K562 (cell line): ENCODE measurements at regions not wholly inside any gene's neighbourhood (a gene's known extent, or its start where the extent isn't known, plus 50 kb on each side); places are given as distances from the start of the nearest gene placed in this dataset.

Experiments used
- ATAC-seq: fragments of 200-7000 bp; cut with Tn5 transposase; 3 replicates; pipeline ENCODE4 v1.9.1; 2020; ENCODE audit warnings: moderate library complexity
- BruUV-seq: library from RNA; stranded (reverse); fragments of 400-500 nt; replicated peaks from 2 replicates; lab custom pipeline; 2021; lab: Mats Ljungman, UMichigan
- CTCF ChIA-PET: fragments of 300-600 bp; formaldehyde crosslinking; extraction: SDS; loops from one replicate; lab custom pipeline; 2021; ENCODE audit warnings: low intra/inter-chr PET ratio; lab: Yijun Ruan, JAX
- POLR2A ChIA-PET: fragments of 300-600, 350-650 bp; sonication (Branson Sonifier 250); formaldehyde crosslinking; extraction: SDS; loops from one replicate; lab custom pipeline; 2021; ENCODE audit warnings: antibody characterized with exemption, inconsistent platforms; lab: Yijun Ruan, JAX
- DNase-seq, 4 experiments: peaks; one replicate each; pipeline versions ENCODE4 v3.0.0 to v3.0.0-alpha.2; 2011 to 2018; ENCODE audit warnings: low spot score in 3 of 4, mixed read lengths in 3 of 4; ENCODE audit errors: extremely low read depth in 1 of 4
- FAIRE-seq: peaks from 2 replicates; lab custom pipeline; 2011; peaks lifted over from hg19 to GRCh38; lab: Jason Lieb, UNC
- H2AFZ ChIP-seq: 2 replicates; pipeline ENCODE4 v1.6.0; 2011; ENCODE audit warnings: low read depth, low read length, control low read depth, inconsistent platforms
- H3K27ac ChIP-seq: fragments of 200-600 bp; 3 replicates; pipeline ENCODE4 v1.8.0; 2011; ENCODE audit warnings: low read depth, mild to moderate bottlenecking, control low read depth, inconsistent platforms, low read length, moderate library complexity, mixed read lengths; ENCODE audit errors: extremely low read depth
- H3K27me3 ChIP-seq, 2 experiments: fragments of 300-600 bp in 1 of 2; 2 replicates in 1 of 2; 3 replicates in 1 of 2; pipeline versions ENCODE4 v1.6.0 to v1.8.0; 2011; ENCODE audit warnings: inconsistent platforms in 2 of 2, low read length in 2 of 2, mild to moderate bottlenecking in 1 of 2, mixed read lengths in 1 of 2, moderate library complexity in 1 of 2; ENCODE audit not compliant: control insufficient read depth in 2 of 2, insufficient read depth in 2 of 2
- H3K36me3 ChIP-seq: fragments of 300-600 bp; 3 replicates; pipeline ENCODE4 v1.8.0; 2011; ENCODE audit warnings: mild to moderate bottlenecking, low read length, inconsistent platforms; ENCODE audit not compliant: control insufficient read depth, insufficient read depth
- H3K4me1 ChIP-seq, 2 experiments: fragments of 200-600 bp in 1 of 2; replicated peaks in 1 of 2; 2 replicates in 1 of 2; 3 replicates in 1 of 2; pipeline versions ENCODE4 v1.5.1 to v1.8.0; 2011; ENCODE audit warnings: inconsistent platforms in 2 of 2, low read length in 2 of 2, mild to moderate bottlenecking in 1 of 2, mixed read lengths in 1 of 2, moderate library complexity in 1 of 2; ENCODE audit not compliant: control insufficient read depth in 2 of 2, insufficient read depth in 2 of 2
- H3K4me2 ChIP-seq: 2 replicates; pipeline ENCODE4 v1.6.1; 2011; ENCODE audit warnings: low read length, control low read depth, inconsistent platforms, mixed read lengths; ENCODE audit not compliant: insufficient read depth
- H3K4me3 ChIP-seq: fragments of 200-600 bp; sonication (generic), shearing (Covaris generic); 2 replicates; pipeline ENCODE4 v1.5.1; 2016; ENCODE audit warnings: control low read depth, inconsistent platforms
- H3K79me2 ChIP-seq: fragments of 200-600 bp; 3 replicates; pipeline ENCODE4 v1.8.0; 2011; ENCODE audit warnings: low read length, inconsistent platforms; ENCODE audit not compliant: control insufficient read depth, insufficient read depth
- H3K9ac ChIP-seq, 2 experiments: 2 replicates each; pipeline versions ENCODE4 v1.6.0 to v1.6.1; 2011; ENCODE audit warnings: low read depth in 2 of 2, low read length in 2 of 2, control low read depth in 1 of 2, inconsistent platforms in 1 of 2, mild to moderate bottlenecking in 1 of 2, mixed read lengths in 1 of 2; ENCODE audit not compliant: insufficient read depth in 1 of 2
- H3K9me1 ChIP-seq: one replicate; pipeline ENCODE4 v1.6.0; 2011; ENCODE audit warnings: inconsistent platforms, mild to moderate bottlenecking, low read length, moderate library complexity; ENCODE audit not compliant: control insufficient read depth, insufficient read depth
- H3K9me3 ChIP-seq: replicated peaks from 2 replicates; pipeline ENCODE4 v1.5.1; 2011; ENCODE audit warnings: low read depth, low read length, inconsistent platforms; ENCODE audit not compliant: control insufficient read depth, insufficient read depth
- H4K20me1 ChIP-seq: replicated peaks from 2 replicates; pipeline ENCODE4 v1.6.1; 2011; ENCODE audit warnings: low read length, inconsistent platforms, mixed read lengths; ENCODE audit not compliant: control insufficient read depth, insufficient read depth
- ARHGAP35 ChIP-seq: fragments of 450-650 bp; IDR thresholded peaks from 2 replicates; pipeline ENCODE4 v1.6.1; 2018; ENCODE audit not compliant: partially characterized antibody
- ARNT ChIP-seq, 2 experiments: fragments of 450-650 bp; IDR thresholded peaks; 2 replicates each; pipeline ENCODE4 v1.6.1; 2016; ENCODE audit warnings: mild to moderate bottlenecking in 1 of 2
- BCL6 ChIP-seq: fragments of 250-450 bp; sonication (Bioruptor Pico); IDR thresholded peaks from 2 replicates; pipeline ENCODE4 v1.4.0; 2020
- CHCHD3 ChIP-seq: fragments of 250-450 bp; sonication (Bioruptor Pico); IDR thresholded peaks from 2 replicates; pipeline ENCODE4 v2.1.2; 2022; ENCODE audit warnings: mild to moderate bottlenecking
- FUS ChIP-seq: fragments of 200-400 bp; formaldehyde crosslinking; optimal IDR thresholded peaks from 2 replicates; pipeline ENCODE3; 2017; ENCODE audit warnings: low read depth, low read length
- HNRNPH1 ChIP-seq: fragments of 200-400 bp; formaldehyde crosslinking; optimal IDR thresholded peaks from 2 replicates; pipeline ENCODE3; 2017; ENCODE audit warnings: low read depth, mild to moderate bottlenecking, low read length, moderate library complexity
- KLF1 ChIP-seq: fragments of 450-650 bp; IDR thresholded peaks from 2 replicates; pipeline ENCODE4 v1.6.1; 2016; ENCODE audit warnings: missing genetic modification characterization, missing compliant biosample characterization
- LARP7 ChIP-seq: fragments of 450-650 bp; IDR thresholded peaks from 2 replicates; pipeline ENCODE4 v1.6.1; 2016
- LCOR ChIP-seq: sonication (generic); formaldehyde crosslinking; IDR thresholded peaks from 2 replicates; pipeline ENCODE4 v1.8.0; 2022; ENCODE audit warnings: mild to moderate bottlenecking, missing genetic modification reagents
- NCOA4 ChIP-seq: fragments of 450-650 bp; IDR thresholded peaks from 2 replicates; pipeline ENCODE4 v1.6.1; 2018; ENCODE audit warnings: mild to moderate bottlenecking; ENCODE audit not compliant: partially characterized antibody
- NFRKB ChIP-seq: fragments of 450-650 bp; IDR thresholded peaks from 2 replicates; pipeline ENCODE4 v1.6.1; 2016; ENCODE audit warnings: low read depth
- NFYB ChIP-seq: IDR thresholded peaks from 2 replicates; pipeline ENCODE4 v1.6.1; 2011; ENCODE audit warnings: mild to moderate bottlenecking, moderate library complexity; ENCODE audit not compliant: insufficient read length; ENCODE audit errors: extremely low read depth
- NR3C1 ChIP-seq: sonication (generic); formaldehyde crosslinking; IDR thresholded peaks from 2 replicates; pipeline ENCODE4 v1.8.1; 2022; ENCODE audit warnings: missing genetic modification reagents
- RFX7 ChIP-seq: fragments of 250-450 bp; sonication (Bioruptor Pico); IDR thresholded peaks from 2 replicates; pipeline ENCODE4 v1.5.1; 2021; ENCODE audit warnings: mild to moderate bottlenecking
- TEAD4 ChIP-seq, 2 experiments: sonication (generic) in 1 of 2; formaldehyde crosslinking in 1 of 2; IDR thresholded peaks; 2 replicates each; pipeline versions ENCODE4 v1.6.1 to v1.8.0; 2012 to 2022; ENCODE audit warnings: borderline replicate concordance in 1 of 2, inconsistent platforms in 1 of 2, low read length in 1 of 2, mild to moderate bottlenecking in 1 of 2, missing genetic modification reagents in 1 of 2
- ZNF143 ChIP-seq: sonication (generic); formaldehyde crosslinking; IDR thresholded peaks from 2 replicates; pipeline ENCODE4 v1.9.0; 2022; ENCODE audit warnings: mild to moderate bottlenecking, missing genetic modification reagents
- ZNF197 ChIP-seq: fragments of 200-800 bp; sonication (Bioruptor generic); IDR thresholded peaks from 2 replicates; pipeline ENCODE4 v1.6.1; 2016; ENCODE audit warnings: low read depth, missing genetic modification characterization, missing compliant biosample characterization
- ZNF780A ChIP-seq: fragments of 250-450 bp; sonication (Bioruptor Pico); IDR thresholded peaks from 2 replicates; pipeline ENCODE4 v1.5.0; 2021; ENCODE audit warnings: mild to moderate bottlenecking
- WGBS: fragments of 100-300 bp; shearing (Covaris generic); methylation state at CpG from one replicate; pipeline ENCODE4 v1.1.6; 2016; ENCODE audit warnings: low coverage, mixed read lengths; ENCODE audit not compliant: insufficient coverage; ENCODE audit errors: missing lambda C conversion rate; 5-methylcytosine and 5-hydroxymethylcytosine counted together
- in situ Hi-C: fragments of 300-500 bp; cut with MboI; formaldehyde crosslinking; loops from 4 replicates; pipeline ENCODE4 v1.15.0; 2018; ENCODE audit warnings: inconsistent platforms, mixed read lengths
- intact Hi-C: fragments of 100-400 bp; cut with micrococcal nuclease; formaldehyde crosslinking; loops from 2 replicates; pipeline ENCODE4 v1.14.2; 2022
- TF ChIP-seq, protein P1 (sequence below): sonication (generic); formaldehyde crosslinking; IDR thresholded peaks from 2 replicates; pipeline ENCODE4 v1.9.0; 2022; ENCODE audit warnings: mild to moderate bottlenecking, missing genetic modification reagents
- TF ChIP-seq, protein P2 (sequence below): fragments of 250-450 bp; sonication (Bioruptor Pico); IDR thresholded peaks from 2 replicates; pipeline ENCODE4 v1.8.0; 2022; ENCODE audit warnings: inconsistent platforms, mild to moderate bottlenecking, moderate library complexity, borderline replicate concordance

DNA sequence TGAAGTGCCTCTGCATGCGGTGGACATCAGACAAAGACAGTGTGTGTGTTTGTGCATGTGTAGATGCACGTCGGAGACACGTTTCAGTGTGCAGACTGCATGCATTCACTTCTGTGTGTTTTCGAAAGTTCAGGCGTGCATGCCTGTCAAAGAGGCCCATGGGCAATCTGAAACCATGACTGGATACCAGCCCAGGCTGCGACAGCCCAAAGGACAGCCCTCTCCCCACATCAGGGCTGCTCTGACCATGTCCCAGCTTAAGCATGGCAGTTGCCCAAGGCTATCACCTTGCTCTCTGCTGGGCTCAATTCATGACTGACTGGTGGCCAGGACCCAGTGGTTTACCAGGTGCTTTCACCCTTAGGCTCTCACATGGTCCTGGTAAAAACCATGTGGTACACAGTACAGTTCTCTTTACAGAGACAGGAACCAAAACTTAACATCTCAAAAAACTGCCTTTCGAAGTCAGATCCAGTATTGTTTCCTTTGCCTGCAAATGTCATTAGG is 423.7 kb upstream of the CADM1 start:
- H3K4me2 ChIP-seq: no peak overlapping the region
- no peaks in the 10 kb centered on the region for H4K20me1 ChIP-seq
- no peak overlapping the region for H3K4me3 ChIP-seq
- H3K27ac ChIP-seq: no peak overlapping the region
- FAIRE-seq: no peak
- H2AFZ ChIP-seq: no peak overlapping the region
- H3K9me3 ChIP-seq: no peaks in the 10 kb centered on the region
- no peaks in the 10 kb centered on the region for H3K36me3 ChIP-seq
- H3K9me1 ChIP-seq: no peaks in the 10 kb centered on the region
- DNase-seq: no peak
- H3K27me3 ChIP-seq: no peaks in the 10 kb centered on the region
- intact Hi-C loops: no loop called here
- WGBS: 0% methylated on average over 8 of the region's 8 CpGs
- TF ChIP-seq BCL6: no peak
- TF ChIP-seq NFRKB: no peak
- TF ChIP-seq, protein P1, sequence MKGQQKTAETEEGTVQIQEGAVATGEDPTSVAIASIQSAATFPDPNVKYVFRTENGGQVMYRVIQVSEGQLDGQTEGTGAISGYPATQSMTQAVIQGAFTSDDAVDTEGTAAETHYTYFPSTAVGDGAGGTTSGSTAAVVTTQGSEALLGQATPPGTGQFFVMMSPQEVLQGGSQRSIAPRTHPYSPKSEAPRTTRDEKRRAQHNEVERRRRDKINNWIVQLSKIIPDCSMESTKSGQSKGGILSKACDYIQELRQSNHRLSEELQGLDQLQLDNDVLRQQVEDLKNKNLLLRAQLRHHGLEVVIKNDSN (CRISPR knock-in tag): no peak
- TF ChIP-seq TEAD4 (IDR thresholded peaks at IDR 0.05; ENCODE audit: low read length): no peak
- TF ChIP-seq TEAD4 (CRISPR knock-in tag; IDR thresholded peaks at IDR 0.05; ENCODE audit: borderline replicate concordance): no peak
- TF ChIP-seq LARP7: no peak
- no peak for TF ChIP-seq ARHGAP35
- TF ChIP-seq ZNF197 (CRISPR knock-in tag): no peak
- no peak for TF ChIP-seq RFX7
- no peak for TF ChIP-seq LCOR (CRISPR knock-in tag)
- TF ChIP-seq CHCHD3 (CRISPR knock-in tag): no peak
- TF ChIP-seq ZNF143: no peak
- TF ChIP-seq, protein P2, sequence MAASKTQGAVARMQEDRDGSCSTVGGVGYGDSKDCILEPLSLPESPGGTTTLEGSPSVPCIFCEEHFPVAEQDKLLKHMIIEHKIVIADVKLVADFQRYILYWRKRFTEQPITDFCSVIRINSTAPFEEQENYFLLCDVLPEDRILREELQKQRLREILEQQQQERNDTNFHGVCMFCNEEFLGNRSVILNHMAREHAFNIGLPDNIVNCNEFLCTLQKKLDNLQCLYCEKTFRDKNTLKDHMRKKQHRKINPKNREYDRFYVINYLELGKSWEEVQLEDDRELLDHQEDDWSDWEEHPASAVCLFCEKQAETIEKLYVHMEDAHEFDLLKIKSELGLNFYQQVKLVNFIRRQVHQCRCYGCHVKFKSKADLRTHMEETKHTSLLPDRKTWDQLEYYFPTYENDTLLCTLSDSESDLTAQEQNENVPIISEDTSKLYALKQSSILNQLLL (CRISPR knock-in tag): no peak
- no peak for TF ChIP-seq ARNT (IDR thresholded peaks at IDR 0.05)
- TF ChIP-seq NR3C1 (CRISPR knock-in tag): no peak
- no peak for TF ChIP-seq ZNF780A (CRISPR knock-in tag)
- TF ChIP-seq FUS: no peak
- TF ChIP-seq HNRNPH1: no peak
- no peak for TF ChIP-seq KLF1 (tag)
- TF ChIP-seq NCOA4: no peak
- no peak for TF ChIP-seq NFYB
- TF ChIP-seq, all 486 proteins: peak for 0
- BruUV-seq: no TSS peak
- no peak for ATAC-seq
- no peaks in the 10 kb centered on the region for H3K79me2 ChIP-seq
- ChIA-PET POLR2A (no interaction called here), CTCF (no interaction called here)
- H3K9ac ChIP-seq: no peak overlapping the region
- H3K4me1 ChIP-seq: no peaks in the 10 kb centered on the region
- in situ Hi-C loops: no loop called here
